Keratinocyte (primary cell): ENCODE measurements at regions not wholly inside any gene's neighbourhood (a gene's known extent, or its start where the extent isn't known, plus 50 kb on each side); places are given as distances from the start of the nearest gene placed in this dataset.

Experiments
- CTCF ChIP-seq, 3 experiments: IDR thresholded peaks in 1 of 3; conservative IDR thresholded peaks in 1 of 3; optimal IDR thresholded peaks in 1 of 3; 2 replicates in 2 of 3; 3 replicates in 1 of 3; pipeline versions ENCODE3 to v1.5.1; 2011; ENCODE audit warnings: low read length in 3 of 3, mild to moderate bottlenecking in 3 of 3, moderate library complexity in 2 of 3, control low read depth in 1 of 3, inconsistent platforms in 1 of 3; ENCODE audit not compliant: insufficient read depth in 2 of 3; ENCODE audit errors: extremely low read depth in 1 of 3
- EZH2 ChIP-seq: IDR thresholded peaks from one replicate; pipeline ENCODE4 v1.6.1; 2012; ENCODE audit warnings: inconsistent platforms, mild to moderate bottlenecking, low read length, moderate library complexity

- TF ChIP-seq EZH2 (no peak), CTCF (optimal IDR thresholded peaks at IDR 0.05 in 1 of 3, IDR thresholded peaks at IDR 0.05 in 1 of 3, conservative IDR thresholded peaks at IDR 0.05 in 1 of 3; ENCODE audit: extremely low read depth in 1 of 3, insufficient read depth in 2 of 3, low read length in 3 of 3) (no peak)
Observed at GRCh38 chr6:152824666-152825065, 74.1 kb downstream of the VIP start.
